Neural cell (in vitro differentiated cells): ENCODE measurements at regions not wholly inside any gene's neighbourhood (a gene's known extent, or its start where the extent isn't known, plus 50 kb on each side); places are given as distances from the start of the nearest gene placed in this dataset.

Experiments used
- H2AFZ ChIP-seq: fragments of 200-600, 300-800 bp; sonication (generic), shearing (Covaris generic); 2 replicates; pipeline ENCODE4 v1.6.0; 2014; ENCODE audit warnings: low read depth, mild to moderate bottlenecking, antibody characterized with exemption, low read length, moderate library complexity
- H3F3A ChIP-seq: fragments of 200-600 bp; shearing (Covaris generic); 2 replicates; pipeline ENCODE4 v1.6.1; 2016; ENCODE audit warnings: mild to moderate bottlenecking, moderate library complexity, mixed read lengths, antibody characterized with exemption, low read length; ENCODE audit not compliant: insufficient read depth, poor library complexity, severe bottlenecking
- H3K27ac ChIP-seq: fragments of 200-600, 300-800 bp; sonication (generic), shearing (Covaris generic); 2 replicates; pipeline ENCODE4 v1.5.1; 2014; ENCODE audit warnings: mild to moderate bottlenecking, low read length, moderate library complexity
- H3K27me3 ChIP-seq: fragments of 300-800, 200-600 bp; sonication (generic), shearing (Covaris generic); 2 replicates; pipeline ENCODE4 v1.6.0; 2014; ENCODE audit warnings: mild to moderate bottlenecking, low read depth, low read length, moderate library complexity; ENCODE audit not compliant: insufficient read depth
- H3K36me3 ChIP-seq: fragments of 300-800, 200-600 bp; sonication (generic), shearing (Covaris generic); 2 replicates; pipeline ENCODE4 v1.5.1; 2014; ENCODE audit warnings: mild to moderate bottlenecking, antibody characterized with exemption, low read length, moderate library complexity; ENCODE audit not compliant: insufficient read depth
- H3K4me2 ChIP-seq: fragments of 300-800, 200-600 bp; sonication (generic), shearing (Covaris generic); 2 replicates; pipeline ENCODE4 v1.6.0; 2014; ENCODE audit warnings: mild to moderate bottlenecking, low read length
- H3K4me3 ChIP-seq: fragments of 300-800, 200-600 bp; sonication (generic), shearing (Covaris generic); 2 replicates; pipeline ENCODE4 v1.5.1; 2014; ENCODE audit warnings: mild to moderate bottlenecking, low read length, moderate library complexity
- H3K79me2 ChIP-seq: fragments of 200-600 bp; shearing (Covaris generic); replicated peaks from 2 replicates; pipeline ENCODE4 v1.6.0; 2014; ENCODE audit warnings: mild to moderate bottlenecking, low read length, moderate library complexity; ENCODE audit not compliant: insufficient read depth
- H3K9ac ChIP-seq: fragments of 300-800, 200-600 bp; sonication (generic), shearing (Covaris generic); 2 replicates; pipeline ENCODE4 v1.6.1; 2016; ENCODE audit warnings: mild to moderate bottlenecking, low read length, mixed read lengths
- H3K9me2 ChIP-seq: fragments of 200-600 bp; shearing (Covaris generic); 2 replicates; pipeline ENCODE4 v1.6.1; 2016; ENCODE audit warnings: mild to moderate bottlenecking, low read length, mixed read lengths; ENCODE audit not compliant: insufficient read depth
- H3K9me3 ChIP-seq: fragments of 200-600, 300-800 bp; sonication (generic), shearing (Covaris generic); 2 replicates; pipeline ENCODE4 v1.6.1; 2016; ENCODE audit warnings: mild to moderate bottlenecking, mixed run types, low read length, moderate library complexity, mixed read lengths
- H4K20me1 ChIP-seq: fragments of 200-600 bp; shearing (Covaris generic); 2 replicates; pipeline ENCODE4 v1.6.1; 2016; ENCODE audit warnings: mild to moderate bottlenecking, mixed run types; ENCODE audit not compliant: insufficient read depth
- EP300 ChIP-seq: fragments of 450-650 bp; conservative IDR thresholded peaks from 2 replicates; pipeline ENCODE4 v1.6.1; 2014; ENCODE audit warnings: antibody characterized with exemption, mild to moderate bottlenecking, moderate library complexity; ENCODE audit not compliant: poor library complexity, severe bottlenecking
- EZH2 ChIP-seq: fragments of 200-600, 300-800 bp; shearing (Covaris generic), sonication (generic); IDR thresholded peaks from 2 replicates; pipeline ENCODE4 v1.6.1; 2014; ENCODE audit warnings: antibody characterized with exemption, low read length, borderline replicate concordance, mild to moderate bottlenecking; ENCODE audit not compliant: insufficient read depth, poor library complexity, severe bottlenecking
- MXI1 ChIP-seq: fragments of 450-650 bp; conservative IDR thresholded peaks from 2 replicates; pipeline ENCODE4 v1.6.1; 2014; ENCODE audit warnings: antibody characterized with exemption, mild to moderate bottlenecking; ENCODE audit not compliant: poor library complexity, severe bottlenecking
- POLR2AphosphoS5 ChIP-seq: IDR thresholded peaks from 2 replicates; pipeline ENCODE4 v1.6.1; 2012
- RAD21 ChIP-seq: fragments of 450-650 bp; conservative IDR thresholded peaks from 2 replicates; pipeline ENCODE4 v1.6.1; 2014; ENCODE audit warnings: antibody characterized with exemption, mild to moderate bottlenecking, moderate library complexity
- SMC3 ChIP-seq: fragments of 450-650 bp; conservative IDR thresholded peaks from 2 replicates; pipeline ENCODE4 v1.6.1; 2014; ENCODE audit warnings: antibody characterized with exemption, mild to moderate bottlenecking, moderate library complexity; ENCODE audit not compliant: poor library complexity
- TAF1 ChIP-seq: IDR thresholded peaks from 2 replicates; pipeline ENCODE4 v1.6.1; 2012; ENCODE audit warnings: low read depth
- TF ChIP-seq, protein P1 (sequence below): IDR thresholded peaks from 2 replicates; pipeline ENCODE4 v1.6.1; 2012; ENCODE audit warnings: borderline replicate concordance
- TF ChIP-seq, protein P2 (sequence below): fragments of 450-650 bp; IDR thresholded peaks from 2 replicates; pipeline ENCODE4 v1.5.1; 2014; ENCODE audit warnings: antibody characterized with exemption, mild to moderate bottlenecking, moderate library complexity; ENCODE audit not compliant: poor library complexity, severe bottlenecking

DNA sequence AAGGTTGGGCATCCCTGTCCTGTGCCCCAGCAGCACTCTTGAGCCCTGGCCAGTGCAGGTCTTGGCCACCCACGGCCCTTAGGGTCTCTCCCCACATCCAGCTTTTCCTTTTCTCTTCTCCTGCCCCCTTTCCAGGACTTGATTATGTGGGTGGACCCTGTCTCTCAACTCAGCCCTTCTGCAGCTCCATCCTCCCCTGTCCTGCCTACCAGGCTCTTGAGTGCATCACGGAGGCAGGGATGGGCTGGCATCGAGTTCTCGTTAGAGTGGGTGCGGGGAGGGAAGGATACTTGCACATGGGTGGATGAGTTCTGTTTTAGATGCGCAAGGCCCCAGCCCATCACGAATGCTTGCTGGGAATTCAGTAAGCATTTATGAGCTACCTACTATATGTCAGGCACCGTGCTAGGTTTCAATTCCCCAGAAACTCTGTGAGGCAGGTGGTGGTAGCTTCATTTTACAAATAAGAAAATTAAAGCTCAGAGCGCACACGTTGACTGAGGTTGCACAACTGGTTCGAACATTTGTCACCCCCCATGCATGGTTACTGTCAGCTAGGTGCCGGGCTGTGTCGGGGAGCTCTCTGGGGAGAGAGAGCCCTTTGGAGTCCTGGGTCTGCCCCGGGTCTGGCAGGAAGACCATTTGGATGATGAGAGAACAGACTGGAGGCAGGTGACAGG, 144.6 kb upstream of the PITX1 start:
- Histone ChIP-seq H3K27ac (no peak overlapping the region), H3K9me3 (no peaks in the 10 kb centered on the region), H3K4me2 (no peak overlapping the region), H4K20me1 (no peaks in the 10 kb centered on the region), H3K4me3 (no peak overlapping the region), H3K36me3 (no peaks in the 10 kb centered on the region), H3K9ac (no peak overlapping the region), H3K27me3 (no peaks in the 10 kb centered on the region), H2AFZ (no peak overlapping the region), H3K9me2 (no peaks in the 10 kb centered on the region), H3K79me2 (no peaks in the 10 kb centered on the region), H3F3A (no peaks in the 10 kb centered on the region)
- no peak for TF ChIP-seq RAD21
- TF ChIP-seq POLR2AphosphoS5: no peak
- TF ChIP-seq EZH2: no peak
- no peak for TF ChIP-seq SMC3
- no peak for TF ChIP-seq EP300
- TF ChIP-seq, protein P1, sequence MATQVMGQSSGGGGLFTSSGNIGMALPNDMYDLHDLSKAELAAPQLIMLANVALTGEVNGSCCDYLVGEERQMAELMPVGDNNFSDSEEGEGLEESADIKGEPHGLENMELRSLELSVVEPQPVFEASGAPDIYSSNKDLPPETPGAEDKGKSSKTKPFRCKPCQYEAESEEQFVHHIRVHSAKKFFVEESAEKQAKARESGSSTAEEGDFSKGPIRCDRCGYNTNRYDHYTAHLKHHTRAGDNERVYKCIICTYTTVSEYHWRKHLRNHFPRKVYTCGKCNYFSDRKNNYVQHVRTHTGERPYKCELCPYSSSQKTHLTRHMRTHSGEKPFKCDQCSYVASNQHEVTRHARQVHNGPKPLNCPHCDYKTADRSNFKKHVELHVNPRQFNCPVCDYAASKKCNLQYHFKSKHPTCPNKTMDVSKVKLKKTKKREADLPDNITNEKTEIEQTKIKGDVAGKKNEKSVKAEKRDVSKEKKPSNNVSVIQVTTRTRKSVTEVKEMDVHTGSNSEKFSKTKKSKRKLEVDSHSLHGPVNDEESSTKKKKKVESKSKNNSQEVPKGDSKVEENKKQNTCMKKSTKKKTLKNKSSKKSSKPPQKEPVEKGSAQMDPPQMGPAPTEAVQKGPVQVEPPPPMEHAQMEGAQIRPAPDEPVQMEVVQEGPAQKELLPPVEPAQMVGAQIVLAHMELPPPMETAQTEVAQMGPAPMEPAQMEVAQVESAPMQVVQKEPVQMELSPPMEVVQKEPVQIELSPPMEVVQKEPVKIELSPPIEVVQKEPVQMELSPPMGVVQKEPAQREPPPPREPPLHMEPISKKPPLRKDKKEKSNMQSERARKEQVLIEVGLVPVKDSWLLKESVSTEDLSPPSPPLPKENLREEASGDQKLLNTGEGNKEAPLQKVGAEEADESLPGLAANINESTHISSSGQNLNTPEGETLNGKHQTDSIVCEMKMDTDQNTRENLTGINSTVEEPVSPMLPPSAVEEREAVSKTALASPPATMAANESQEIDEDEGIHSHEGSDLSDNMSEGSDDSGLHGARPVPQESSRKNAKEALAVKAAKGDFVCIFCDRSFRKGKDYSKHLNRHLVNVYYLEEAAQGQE: no peak
- no peak for TF ChIP-seq TAF1
- TF ChIP-seq, protein P2, sequence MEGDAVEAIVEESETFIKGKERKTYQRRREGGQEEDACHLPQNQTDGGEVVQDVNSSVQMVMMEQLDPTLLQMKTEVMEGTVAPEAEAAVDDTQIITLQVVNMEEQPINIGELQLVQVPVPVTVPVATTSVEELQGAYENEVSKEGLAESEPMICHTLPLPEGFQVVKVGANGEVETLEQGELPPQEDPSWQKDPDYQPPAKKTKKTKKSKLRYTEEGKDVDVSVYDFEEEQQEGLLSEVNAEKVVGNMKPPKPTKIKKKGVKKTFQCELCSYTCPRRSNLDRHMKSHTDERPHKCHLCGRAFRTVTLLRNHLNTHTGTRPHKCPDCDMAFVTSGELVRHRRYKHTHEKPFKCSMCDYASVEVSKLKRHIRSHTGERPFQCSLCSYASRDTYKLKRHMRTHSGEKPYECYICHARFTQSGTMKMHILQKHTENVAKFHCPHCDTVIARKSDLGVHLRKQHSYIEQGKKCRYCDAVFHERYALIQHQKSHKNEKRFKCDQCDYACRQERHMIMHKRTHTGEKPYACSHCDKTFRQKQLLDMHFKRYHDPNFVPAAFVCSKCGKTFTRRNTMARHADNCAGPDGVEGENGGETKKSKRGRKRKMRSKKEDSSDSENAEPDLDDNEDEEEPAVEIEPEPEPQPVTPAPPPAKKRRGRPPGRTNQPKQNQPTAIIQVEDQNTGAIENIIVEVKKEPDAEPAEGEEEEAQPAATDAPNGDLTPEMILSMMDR: no peak
- no peak for TF ChIP-seq MXI1

- Histone ChIP-seq H3K27me3 (no peaks in the 10 kb centered on the region), H4K20me1 (no peaks in the 10 kb centered on the region), H3K4me2 (no peak overlapping the region), H3K36me3 (no peaks in the 10 kb centered on the region), H3K9me2 (no peaks in the 10 kb centered on the region), H3K4me3 (no peak overlapping the region), H3F3A (no peaks in the 10 kb centered on the region), H3K9me3 (no peaks in the 10 kb centered on the region), H3K27ac (no peak overlapping the region), H3K9ac (no peak overlapping the region), H3K79me2 (no peaks in the 10 kb centered on the region), H2AFZ (no peak overlapping the region)
- no peak for TF ChIP-seq TAF1
- TF ChIP-seq, protein P1: no peak
- TF ChIP-seq, protein P2: no peak
- TF ChIP-seq MXI1: no peak
- no peak for TF ChIP-seq EP300
- no peak for TF ChIP-seq RAD21
- TF ChIP-seq SMC3: no peak
- TF ChIP-seq EZH2: no peak
Measured at GRCh38 chr5:135177591-135177990, 143.6 kb upstream of the PITX1 start.
